Cardiac fibroblast (primary cell): ENCODE measurements at regions not wholly inside any gene's neighbourhood (a gene's known extent, or its start where the extent isn't known, plus 50 kb on each side); places are given as distances from the start of the nearest gene placed in this dataset.
"Not testable (repeated sequence)": the region's sequence is repeated elsewhere in the genome, so short reads cannot be mapped to it uniquely, and the experiment has no call there.

ENCODE experiments used
- DNase-seq, 2 donors: peaks; one replicate each; pipeline versions ENCODE4 v3.0.0 to v3.0.0-alpha.2; 2010; ENCODE audit warnings: low read depth in 2 of 2
- H3K4me3 ChIP-seq, 2 donors: replicated peaks in 1 of 2; 1 replicate in 1 of 2; 2 replicates in 1 of 2; pipeline ENCODE4 v1.5.1; 2011; ENCODE audit warnings: low read depth in 2 of 2, low read length in 2 of 2, mild to moderate bottlenecking in 2 of 2, moderate library complexity in 1 of 2
- TF ChIP-seq, protein P1 (sequence below): IDR thresholded peaks from one replicate; pipeline ENCODE4 v1.5.1; 2011; ENCODE audit warnings: low read depth, mild to moderate bottlenecking, low read length, inconsistent platforms

DNA sequence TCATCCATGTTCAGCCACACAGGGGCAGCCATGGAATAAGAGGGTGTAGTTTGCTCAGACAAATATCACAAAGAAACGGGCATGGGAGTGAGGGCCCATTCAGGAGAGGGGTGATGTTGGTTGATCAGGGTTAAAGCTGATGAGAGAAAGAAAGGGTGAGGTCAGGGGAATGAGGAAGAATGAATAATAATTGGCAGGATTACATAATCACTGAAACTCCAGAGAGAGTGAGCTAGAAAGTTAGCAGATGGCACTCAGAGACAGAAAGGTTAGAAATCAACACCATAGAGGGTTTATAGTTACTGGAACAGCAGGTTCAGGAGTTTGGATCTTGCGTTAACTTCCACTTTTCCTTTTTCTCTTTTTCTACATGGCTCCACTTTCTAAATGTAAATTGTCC lies 113.9 kb downstream of the TAF11L14 start:
- DNase-seq = no peak
- H3K4me3 ChIP-seq = no peak overlapping the region
- TF ChIP-seq, protein P1, sequence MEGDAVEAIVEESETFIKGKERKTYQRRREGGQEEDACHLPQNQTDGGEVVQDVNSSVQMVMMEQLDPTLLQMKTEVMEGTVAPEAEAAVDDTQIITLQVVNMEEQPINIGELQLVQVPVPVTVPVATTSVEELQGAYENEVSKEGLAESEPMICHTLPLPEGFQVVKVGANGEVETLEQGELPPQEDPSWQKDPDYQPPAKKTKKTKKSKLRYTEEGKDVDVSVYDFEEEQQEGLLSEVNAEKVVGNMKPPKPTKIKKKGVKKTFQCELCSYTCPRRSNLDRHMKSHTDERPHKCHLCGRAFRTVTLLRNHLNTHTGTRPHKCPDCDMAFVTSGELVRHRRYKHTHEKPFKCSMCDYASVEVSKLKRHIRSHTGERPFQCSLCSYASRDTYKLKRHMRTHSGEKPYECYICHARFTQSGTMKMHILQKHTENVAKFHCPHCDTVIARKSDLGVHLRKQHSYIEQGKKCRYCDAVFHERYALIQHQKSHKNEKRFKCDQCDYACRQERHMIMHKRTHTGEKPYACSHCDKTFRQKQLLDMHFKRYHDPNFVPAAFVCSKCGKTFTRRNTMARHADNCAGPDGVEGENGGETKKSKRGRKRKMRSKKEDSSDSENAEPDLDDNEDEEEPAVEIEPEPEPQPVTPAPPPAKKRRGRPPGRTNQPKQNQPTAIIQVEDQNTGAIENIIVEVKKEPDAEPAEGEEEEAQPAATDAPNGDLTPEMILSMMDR = no peak

DNA sequence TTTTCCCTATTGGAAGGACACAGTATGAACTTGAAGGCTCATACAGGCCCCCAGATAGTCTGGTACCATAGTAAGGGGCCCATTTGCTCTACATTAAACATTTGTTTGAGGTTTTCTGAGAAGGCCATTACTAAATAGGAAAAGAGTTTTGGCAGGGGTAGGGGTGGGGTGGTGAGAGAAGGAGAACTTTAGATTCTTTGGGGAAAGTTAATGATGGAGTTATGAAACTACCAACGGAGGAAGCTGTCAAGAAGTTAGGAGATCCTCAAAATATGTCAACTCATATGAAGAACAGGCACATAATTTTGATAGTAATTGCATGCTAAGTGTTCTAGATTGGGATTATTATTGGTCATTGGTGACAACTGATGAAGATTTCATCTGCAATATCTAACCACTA lies 114.7 kb downstream of the TAF11L14 start:
- TF ChIP-seq, protein P1 = no peak
- no peak for DNase-seq

DNA sequence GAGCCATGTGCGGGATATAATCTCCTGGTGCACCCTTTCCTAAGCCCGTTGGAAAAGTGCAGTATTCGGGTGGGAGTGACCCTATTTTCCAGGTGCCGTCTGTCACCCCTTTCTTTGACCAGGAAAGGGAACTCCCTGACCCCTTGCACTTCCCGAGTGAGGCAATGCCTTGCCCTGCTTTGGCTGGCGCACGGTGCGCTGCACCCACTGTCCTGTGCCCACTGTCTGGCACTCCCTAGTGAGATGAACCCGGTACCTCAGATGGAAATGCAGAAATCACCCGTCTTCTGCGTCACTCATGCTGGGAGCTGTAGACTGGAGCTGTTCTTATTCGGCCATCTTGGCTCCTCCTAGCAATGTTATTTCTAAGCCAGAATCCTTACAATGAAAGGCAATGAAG lies 121.1 kb downstream of the TAF11L14 start:
- DNase-seq, H3K4me3 ChIP-seq: not testable (repeated sequence)

More for the DNA sequence above, 114.7 kb downstream of the TAF11L14 start:
- no peak overlapping the region for H3K4me3 ChIP-seq

DNA sequence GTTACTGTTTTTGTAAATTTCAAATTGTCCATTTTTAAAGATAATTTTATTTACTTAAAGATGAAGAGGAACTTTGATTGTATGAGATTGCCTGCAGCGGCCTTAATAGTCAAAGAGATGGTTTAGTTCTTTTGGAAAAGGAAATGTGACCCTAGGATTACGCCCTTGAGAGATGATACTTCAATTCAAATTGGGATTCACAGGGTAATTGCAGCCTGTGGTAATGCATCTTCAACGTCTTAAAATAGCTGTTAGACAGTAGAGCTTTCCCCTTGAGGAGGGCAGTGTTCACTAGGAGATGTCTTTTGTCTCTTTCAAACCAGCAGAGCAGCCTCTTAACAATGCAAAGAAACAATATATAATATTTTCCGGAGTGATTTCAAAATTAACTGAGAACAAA lies 127.1 kb downstream of the TAF11L14 start:
- DNase-seq = no peak
- TF ChIP-seq, protein P1 = no peak
- H3K4me3 ChIP-seq = no peak overlapping the region

DNA sequence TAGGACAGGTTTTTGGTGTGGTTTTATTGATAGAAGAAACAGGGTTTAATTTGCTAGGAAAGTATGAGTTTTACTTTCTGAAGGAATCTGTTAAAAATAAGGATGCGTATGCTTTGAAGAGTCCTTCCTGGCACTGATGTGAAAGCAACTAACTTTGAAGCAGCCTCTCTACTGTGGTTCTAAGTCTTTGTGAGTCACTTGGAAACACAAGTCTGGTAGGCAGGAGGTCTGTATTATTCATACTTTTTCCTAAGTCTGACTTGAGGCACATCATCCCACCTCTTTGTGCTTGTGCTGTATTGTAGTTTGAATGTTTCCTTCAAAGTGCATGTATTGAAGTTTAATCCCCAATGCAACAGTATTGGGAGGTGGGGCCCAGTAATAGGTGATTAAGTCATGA lies 129.0 kb downstream of the TAF11L14 start:
- H3K4me3 ChIP-seq = no peak overlapping the region
- DNase-seq = no peak
- TF ChIP-seq, protein P1 = no peak

DNA sequence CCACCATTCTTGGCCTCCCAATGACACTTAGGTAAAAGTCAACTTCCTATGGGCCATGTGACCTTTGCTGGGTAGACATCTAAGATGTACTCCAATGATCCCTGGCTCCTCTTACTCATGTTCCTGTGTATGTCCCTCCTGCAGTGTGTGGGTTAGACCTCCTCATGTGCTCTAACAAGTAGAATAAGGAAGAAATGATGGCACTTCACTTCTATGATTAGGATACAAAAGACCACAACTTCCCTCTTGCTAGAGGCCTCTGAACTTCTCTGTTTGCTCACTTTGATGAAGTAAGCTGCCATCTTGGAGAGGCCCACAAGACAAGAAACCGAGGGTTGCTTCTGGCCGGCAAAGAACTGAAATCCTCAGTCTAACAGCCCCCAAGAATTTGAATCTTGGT lies 131.8 kb downstream of the TAF11L14 start:
- DNase-seq = no peak
- no peak overlapping the region for H3K4me3 ChIP-seq
- TF ChIP-seq, protein P1 = no peak

DNA sequence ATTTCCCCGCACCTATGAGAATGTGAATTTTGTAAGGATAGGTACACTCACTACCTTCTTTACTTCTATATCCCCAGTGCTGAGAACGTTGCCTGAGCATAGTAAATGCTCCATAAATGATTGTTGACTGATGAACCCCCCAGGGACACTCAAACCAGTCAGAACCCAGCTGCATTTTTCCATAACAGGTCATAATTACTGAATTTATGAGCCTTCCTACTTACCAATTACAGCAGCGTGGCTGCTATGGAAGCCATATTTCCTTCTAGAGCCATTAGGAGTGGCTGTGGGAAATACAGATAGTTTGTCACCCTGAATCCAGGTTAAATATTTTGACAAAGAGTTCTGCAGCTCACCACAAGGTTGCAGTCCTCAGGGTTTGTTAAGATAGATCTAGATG lies 135.0 kb downstream of the TAF11L14 start:
- no peak for DNase-seq
- TF ChIP-seq, protein P1 = no peak

DNA sequence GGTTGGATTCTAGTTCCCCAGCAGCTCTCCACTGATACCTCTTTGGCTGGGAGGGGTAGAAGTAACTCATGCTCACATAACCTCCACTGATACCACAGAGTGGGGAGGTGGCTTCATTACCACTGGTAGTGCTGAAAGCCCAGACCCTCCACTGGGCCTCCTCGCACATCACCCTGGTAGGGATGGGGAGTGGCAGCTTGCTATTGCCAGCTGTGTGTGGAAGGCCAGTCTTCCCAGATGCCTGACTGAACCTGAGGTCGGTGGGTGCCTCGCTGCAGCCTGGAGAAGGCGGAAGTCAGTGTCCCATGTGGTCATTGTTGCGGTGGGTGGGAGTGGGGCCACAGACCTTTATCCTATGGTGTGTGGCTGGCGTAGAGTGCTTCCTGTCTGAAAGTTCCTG lies 138.0 kb downstream of the TAF11L14 start:
- TF ChIP-seq, protein P1 = no peak
- no peak for DNase-seq
- H3K4me3 ChIP-seq = no peak overlapping the region

More for the DNA sequence above, 135.0 kb downstream of the TAF11L14 start:
- H3K4me3 ChIP-seq = no peak overlapping the region
